HFFc6 (cell line): ENCODE measurements at regions not wholly inside any gene's neighbourhood (a gene's known extent, or its start where the extent isn't known, plus 50 kb on each side); places are given as distances from the start of the nearest gene placed in this dataset.

Experiments
- DNase-seq: peaks from one replicate; pipeline ENCODE4 v3.0.0-alpha.2; 2018
- H3K27ac Mint-ChIP-seq: 2 replicates; pipeline ENCODE4 v1.8.0; 2020; ENCODE audit warnings: mild to moderate bottlenecking, mixed read lengths
- H3K27me3 Mint-ChIP-seq: 2 replicates; pipeline ENCODE4 v1.8.0; 2021; ENCODE audit warnings: mild to moderate bottlenecking, moderate library complexity, mixed read lengths; ENCODE audit not compliant: insufficient read depth
- H3K36me3 Mint-ChIP-seq: 2 replicates; pipeline ENCODE4 v1.8.0; 2021; ENCODE audit warnings: low read depth, mixed read lengths
- H3K4me1 Mint-ChIP-seq: 2 replicates; pipeline ENCODE4 v1.8.0; 2020; ENCODE audit warnings: low read depth, mixed read lengths
- H3K4me3 Mint-ChIP-seq: 2 replicates; pipeline ENCODE4 v1.8.0; 2020; ENCODE audit warnings: mild to moderate bottlenecking, moderate library complexity, mixed read lengths
- H3K9me3 Mint-ChIP-seq: 2 replicates; pipeline ENCODE4 v1.8.0; 2020; ENCODE audit warnings: mild to moderate bottlenecking, mixed read lengths
- TF ChIP-seq, protein P1 (sequence below): fragments of 200-600 bp; sonication (generic); IDR thresholded peaks from 2 replicates; pipeline ENCODE4 v1.5.0; 2021; ENCODE audit warnings: antibody characterized with exemption, mild to moderate bottlenecking

DNA sequence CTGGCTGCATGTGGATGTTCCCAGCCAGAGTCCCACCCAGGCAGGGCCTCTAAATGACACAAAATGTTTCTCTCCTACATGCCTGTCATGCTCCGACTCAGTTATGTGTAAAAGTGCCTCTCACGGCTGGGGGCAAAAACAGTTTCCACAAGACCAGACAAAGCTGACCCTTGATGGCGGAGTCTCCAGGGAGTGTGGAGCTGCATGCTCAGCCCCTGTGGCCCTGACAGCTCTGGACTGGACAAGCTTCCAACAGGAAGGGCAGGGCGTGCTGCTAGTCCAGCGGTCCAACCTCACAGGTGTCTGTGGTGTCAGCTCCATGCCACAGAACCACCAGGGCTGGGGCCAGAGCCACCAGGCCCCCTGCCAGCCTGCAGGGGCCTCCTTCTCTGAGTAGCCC, 149.6 kb downstream of the CRYBB2 start:
- TF ChIP-seq, protein P1, sequence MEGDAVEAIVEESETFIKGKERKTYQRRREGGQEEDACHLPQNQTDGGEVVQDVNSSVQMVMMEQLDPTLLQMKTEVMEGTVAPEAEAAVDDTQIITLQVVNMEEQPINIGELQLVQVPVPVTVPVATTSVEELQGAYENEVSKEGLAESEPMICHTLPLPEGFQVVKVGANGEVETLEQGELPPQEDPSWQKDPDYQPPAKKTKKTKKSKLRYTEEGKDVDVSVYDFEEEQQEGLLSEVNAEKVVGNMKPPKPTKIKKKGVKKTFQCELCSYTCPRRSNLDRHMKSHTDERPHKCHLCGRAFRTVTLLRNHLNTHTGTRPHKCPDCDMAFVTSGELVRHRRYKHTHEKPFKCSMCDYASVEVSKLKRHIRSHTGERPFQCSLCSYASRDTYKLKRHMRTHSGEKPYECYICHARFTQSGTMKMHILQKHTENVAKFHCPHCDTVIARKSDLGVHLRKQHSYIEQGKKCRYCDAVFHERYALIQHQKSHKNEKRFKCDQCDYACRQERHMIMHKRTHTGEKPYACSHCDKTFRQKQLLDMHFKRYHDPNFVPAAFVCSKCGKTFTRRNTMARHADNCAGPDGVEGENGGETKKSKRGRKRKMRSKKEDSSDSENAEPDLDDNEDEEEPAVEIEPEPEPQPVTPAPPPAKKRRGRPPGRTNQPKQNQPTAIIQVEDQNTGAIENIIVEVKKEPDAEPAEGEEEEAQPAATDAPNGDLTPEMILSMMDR, result no peak
- DNase-seq, result no peak
- no peaks in the 10 kb centered on the region for H3K36me3 Mint-ChIP-seq
- no peak overlapping the region for H3K4me3 Mint-ChIP-seq
- no peak overlapping the region for H3K27ac Mint-ChIP-seq
- H3K4me1 Mint-ChIP-seq, result peaks cover 15% of the 10 kb centered on the region
- no peaks in the 10 kb centered on the region for H3K27me3 Mint-ChIP-seq
- no peaks in the 10 kb centered on the region for H3K9me3 Mint-ChIP-seq

DNA sequence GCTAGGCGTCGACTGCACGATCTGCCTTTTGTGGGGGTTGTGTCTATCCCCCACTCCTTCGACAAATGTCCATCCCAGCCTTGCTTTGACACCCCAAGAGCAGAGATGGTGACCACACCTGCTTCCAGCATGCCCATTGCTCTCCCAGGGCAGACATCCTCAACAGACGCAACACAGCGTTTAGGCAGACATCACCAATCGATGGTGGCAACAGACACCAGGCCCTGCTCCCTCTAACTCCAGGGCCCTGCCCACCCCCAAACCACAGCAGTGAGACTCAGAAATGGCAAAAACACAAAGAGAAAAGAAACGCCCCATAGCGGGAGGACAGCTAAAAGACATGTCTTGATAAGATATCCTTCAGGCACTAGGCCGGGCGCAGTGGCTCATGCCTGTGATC, 150.9 kb downstream of the CRYBB2 start:
- H3K27me3 Mint-ChIP-seq, result no peaks in the 10 kb centered on the region
- peaks cover 15% of the 10 kb centered on the region for H3K4me1 Mint-ChIP-seq
- H3K4me3 Mint-ChIP-seq, result no peak overlapping the region
- no peak overlapping the region for H3K27ac Mint-ChIP-seq
- DNase-seq, result no peak
- H3K9me3 Mint-ChIP-seq, result no peaks in the 10 kb centered on the region
- H3K36me3 Mint-ChIP-seq, result no peaks in the 10 kb centered on the region
- TF ChIP-seq, protein P1, result no peak

DNA sequence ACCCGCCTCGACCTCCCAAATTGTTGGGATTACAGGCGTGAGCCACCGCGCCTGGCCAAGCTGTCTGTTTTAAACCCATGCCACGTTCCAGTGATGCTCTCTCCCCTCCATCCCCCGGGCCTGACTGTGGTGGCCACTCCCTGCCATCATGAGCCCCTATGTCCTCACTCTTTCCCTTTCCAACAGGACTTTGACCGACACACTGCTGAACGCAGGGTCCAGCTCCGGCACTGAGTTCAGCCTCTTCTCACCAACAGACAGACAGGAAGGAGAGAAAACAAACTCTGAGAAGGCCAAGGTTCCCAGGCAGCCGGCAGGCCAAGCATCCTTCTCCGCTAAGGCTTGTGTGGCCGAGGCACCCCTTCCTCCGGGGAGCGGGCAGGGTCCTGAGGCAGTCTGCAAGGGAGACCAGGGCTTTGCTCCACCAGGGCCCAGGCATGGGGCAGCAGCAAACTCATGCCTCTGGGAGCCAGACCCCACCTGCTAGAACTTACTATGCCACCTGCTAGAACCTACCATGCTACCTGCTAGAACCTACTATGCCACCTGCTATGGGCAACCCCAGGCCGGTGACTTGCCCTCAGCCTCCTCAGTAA, 152.7 kb downstream of the CRYBB2 start:
- no peak for DNase-seq
- TF ChIP-seq, protein P1, result no peak
- H3K27ac Mint-ChIP-seq, result no peak overlapping the region; the same call in 1 of the 2 replicates

DNA sequence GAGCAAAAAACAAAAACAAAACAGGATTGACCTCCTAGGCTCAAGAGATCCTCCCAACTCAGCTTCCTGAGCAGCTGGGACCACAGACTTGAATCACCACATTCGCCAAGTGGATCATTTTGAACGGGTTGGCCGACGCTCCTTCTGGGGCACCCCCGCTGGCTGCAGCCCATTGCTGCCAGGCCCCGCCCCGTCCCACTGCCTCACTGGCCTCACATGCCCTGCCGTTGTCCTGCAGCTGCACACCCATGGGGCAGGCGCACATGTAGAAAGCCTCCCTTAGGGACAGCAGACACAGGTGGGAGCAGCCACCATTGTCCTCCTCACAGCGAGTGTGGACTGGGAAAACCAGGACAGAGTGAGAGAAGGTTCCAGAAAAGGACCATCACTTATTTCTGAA, 154.5 kb downstream of the CRYBB2 start:
- Mint-ChIP-seq H3K9me3 (no peaks in the 10 kb centered on the region), H3K36me3 (no peaks in the 10 kb centered on the region), H3K4me3 (no peak overlapping the region), H3K27ac (no peak overlapping the region), H3K4me1 (peaks cover 2% of the 10 kb centered on the region), H3K27me3 (no peaks in the 10 kb centered on the region)
- TF ChIP-seq, protein P1, result no peak
- DNase-seq, result no peak

More for the DNA sequence above, 152.7 kb downstream of the CRYBB2 start:
- no peak overlapping the region for H3K4me3 Mint-ChIP-seq
- no peaks in the 10 kb centered on the region for H3K36me3 Mint-ChIP-seq
- H3K4me1 Mint-ChIP-seq, result peaks cover 15% of the 10 kb centered on the region
- H3K9me3 Mint-ChIP-seq, result no peaks in the 10 kb centered on the region
- no peaks in the 10 kb centered on the region for H3K27me3 Mint-ChIP-seq

DNA sequence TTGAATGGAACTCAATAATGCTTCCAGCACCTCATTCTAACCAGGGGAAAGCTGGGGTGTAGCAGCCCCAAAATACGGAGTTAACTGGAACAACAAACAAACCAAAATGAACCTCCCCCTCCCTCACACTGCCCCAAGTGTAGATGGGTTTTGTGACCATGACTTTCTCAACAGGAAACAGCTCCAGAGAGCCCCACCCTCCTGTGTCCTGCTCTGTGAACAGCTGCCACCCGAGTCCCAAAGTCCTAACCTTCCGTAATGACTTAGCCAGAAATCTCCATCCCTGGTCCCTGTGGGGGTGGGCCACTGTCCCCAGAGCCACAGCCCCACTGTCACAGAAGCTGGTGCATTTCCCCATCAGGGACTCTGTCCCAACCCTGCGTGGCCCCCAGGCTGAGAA, 155.4 kb downstream of the CRYBB2 start:
- Mint-ChIP-seq H3K4me1 (no peaks in the 10 kb centered on the region), H3K27ac (no peak overlapping the region)

More for the DNA sequence above, 155.4 kb downstream of the CRYBB2 start:
- H3K36me3 Mint-ChIP-seq, result no peaks in the 10 kb centered on the region
- TF ChIP-seq, protein P1, result no peak
- DNase-seq, result no peak
- no peaks in the 10 kb centered on the region for H3K27me3 Mint-ChIP-seq
- no peaks in the 10 kb centered on the region for H3K9me3 Mint-ChIP-seq
- no peak overlapping the region for H3K4me3 Mint-ChIP-seq
